B cell (primary cell): ENCODE measurements at regions not wholly inside any gene's neighbourhood (a gene's known extent, or its start where the extent isn't known, plus 50 kb on each side); places are given as distances from the start of the nearest gene placed in this dataset.
"Not testable (repeated sequence)": the region's sequence is repeated elsewhere in the genome, so short reads cannot be mapped to it uniquely, and the experiment has no call there.

Experiments
- ATAC-seq: fragments of 200-7000 bp; cut with Tn5 transposase; one replicate; pipeline ENCODE4 v1.10.0; 2021; ENCODE audit warnings: low read depth, mild to moderate bottlenecking, moderate number of reproducible peaks, moderate library complexity
- CTCF ChIA-PET: fragments of 350-600 bp; sonication (Branson Sonifier 250); formaldehyde crosslinking; loops from one replicate; lab custom pipeline; 2021; ENCODE audit warnings: antibody characterized with exemption, inconsistent platforms; lab: Charles Lee
- POLR2A ChIA-PET: fragments of 350-600 bp; sonication (Branson Sonifier 250); formaldehyde crosslinking; loops from one replicate; lab custom pipeline; 2021; ENCODE audit warnings: antibody characterized with exemption; lab: Charles Lee
- DNase-seq: peaks from one replicate; pipeline ENCODE4 v3.0.0; 2013
- H2AFZ ChIP-seq: 2 replicates; pipeline ENCODE4 v1.6.1; 2012; ENCODE audit warnings: mild to moderate bottlenecking, low read depth, low read length; ENCODE audit not compliant: insufficient read depth, poor library complexity, severe bottlenecking
- H3K27ac ChIP-seq, 2 donors: 1 replicate in 1 of 2; 2 replicates in 1 of 2; pipeline ENCODE4 v1.5.1; 2012 to 2013; ENCODE audit warnings: low read length in 2 of 2, mild to moderate bottlenecking in 2 of 2, moderate library complexity in 1 of 2
- H3K27me3 ChIP-seq, 4 experiments: fragments of 200-600 bp in 1 of 4; sonication (generic) in 1 of 4; replicated peaks in 1 of 4; 1 replicate in 2 of 4; 2 replicates in 2 of 4; pipeline versions ENCODE4 v1.6.1 to v1.7.0; 2013 to 2016; ENCODE audit warnings: low read length in 3 of 4, mild to moderate bottlenecking in 2 of 4, mixed read lengths in 1 of 4, moderate library complexity in 1 of 4; ENCODE audit not compliant: insufficient read depth in 4 of 4, control insufficient read depth in 3 of 4; ENCODE audit errors: control extremely low read depth in 1 of 4
- H3K36me3 ChIP-seq, 2 experiments: replicated peaks in 1 of 2; 1 replicate in 1 of 2; 2 replicates in 1 of 2; pipeline versions ENCODE4 v1.6.1 to v1.7.1; 2013; ENCODE audit warnings: low read length in 1 of 2; ENCODE audit not compliant: insufficient read depth in 2 of 2, control insufficient read depth in 1 of 2; ENCODE audit errors: control extremely low read depth in 1 of 2, extremely low read depth in 1 of 2
- H3K4me1 ChIP-seq, 2 donors: fragments of 200-600 bp in 1 of 2; sonication (generic) in 1 of 2; 1 replicate in 1 of 2; 2 replicates in 1 of 2; pipeline versions ENCODE4 v1.5.1 to v1.6.1; 2013 to 2017; ENCODE audit warnings: low read length in 2 of 2; ENCODE audit not compliant: control insufficient read depth in 2 of 2, insufficient read depth in 2 of 2
- H3K4me2 ChIP-seq: replicated peaks from 2 replicates; pipeline ENCODE3; 2012; ENCODE audit warnings: mild to moderate bottlenecking, low read depth, low read length; ENCODE audit not compliant: poor library complexity, severe bottlenecking
- H3K4me3 ChIP-seq, 5 experiments: fragments of 200-600 bp in 1 of 5; sonication (generic) in 1 of 5; 1 replicate in 3 of 5; 2 replicates in 2 of 5; pipeline versions ENCODE4 v1.5.1 to v1.7.0; 2011 to 2016; ENCODE audit warnings: low read length in 4 of 5, mild to moderate bottlenecking in 4 of 5, low read depth in 2 of 5, control low read depth in 1 of 5, moderate library complexity in 1 of 5; ENCODE audit not compliant: insufficient read depth in 1 of 5; ENCODE audit errors: control extremely low read depth in 1 of 5, extremely low read depth in 1 of 5
- H3K79me2 ChIP-seq: fragments of 200-600 bp; sonication (generic); one replicate; pipeline ENCODE4 v1.6.0; 2016; ENCODE audit warnings: low read length; ENCODE audit not compliant: control insufficient read depth, insufficient read depth
- H3K9ac ChIP-seq: fragments of 200-600 bp; sonication (generic); 2 replicates; pipeline ENCODE4 v1.6.1; 2017; ENCODE audit warnings: mild to moderate bottlenecking, low read length, moderate library complexity
- H3K9me3 ChIP-seq, 3 donors: one replicate each; pipeline versions ENCODE4 v1.6.1 to v1.7.1; 2013; ENCODE audit warnings: low read length in 2 of 3; ENCODE audit not compliant: control insufficient read depth in 2 of 3, insufficient read depth in 1 of 3; ENCODE audit errors: control extremely low read depth in 1 of 3
- H4K20me1 ChIP-seq: 2 replicates; pipeline ENCODE4 v1.6.0; 2012; ENCODE audit warnings: mild to moderate bottlenecking, low read length; ENCODE audit not compliant: insufficient read depth, control insufficient read depth, poor library complexity, severe bottlenecking
- H3K27ac Mint-ChIP-seq: one replicate; pipeline ENCODE4 v1.8.0; 2021; ENCODE audit warnings: mixed read lengths
- H3K27me3 Mint-ChIP-seq: one replicate; pipeline ENCODE4 v1.8.0; 2021; ENCODE audit warnings: mixed read lengths
- H3K4me1 Mint-ChIP-seq: one replicate; pipeline ENCODE4 v1.8.0; 2021; ENCODE audit warnings: mixed read lengths
- H3K4me3 Mint-ChIP-seq: one replicate; pipeline ENCODE4 v1.8.0; 2021; ENCODE audit warnings: mixed read lengths
- H3K9me3 Mint-ChIP-seq: one replicate; pipeline ENCODE4 v1.8.0; 2022; ENCODE audit warnings: mixed read lengths; ENCODE audit not compliant: insufficient read depth
- CTCF ChIP-seq: fragments of 200-600 bp; IDR thresholded peaks from one replicate; pipeline ENCODE4 v1.8.0; 2022; ENCODE audit warnings: antibody characterized with exemption, mild to moderate bottlenecking
- EZH2 ChIP-seq: IDR thresholded peaks from 2 replicates; pipeline ENCODE4 v1.6.1; 2012; ENCODE audit warnings: borderline replicate concordance, low read depth, mild to moderate bottlenecking, moderate library complexity, low read length; ENCODE audit not compliant: insufficient read depth, poor library complexity, severe bottlenecking
- WGBS: methylation state at CpG from one replicate; pipeline ENCODE4 v1.1.5; 2013; ENCODE audit warnings: missing lambda C conversion rate; ENCODE audit not compliant: insufficient coverage; 5-methylcytosine and 5-hydroxymethylcytosine counted together
- intact Hi-C: fragments of 100-400 bp; cut with micrococcal nuclease; formaldehyde crosslinking; loops from one replicate; pipeline ENCODE4 v1.10.0; 2022

DNA sequence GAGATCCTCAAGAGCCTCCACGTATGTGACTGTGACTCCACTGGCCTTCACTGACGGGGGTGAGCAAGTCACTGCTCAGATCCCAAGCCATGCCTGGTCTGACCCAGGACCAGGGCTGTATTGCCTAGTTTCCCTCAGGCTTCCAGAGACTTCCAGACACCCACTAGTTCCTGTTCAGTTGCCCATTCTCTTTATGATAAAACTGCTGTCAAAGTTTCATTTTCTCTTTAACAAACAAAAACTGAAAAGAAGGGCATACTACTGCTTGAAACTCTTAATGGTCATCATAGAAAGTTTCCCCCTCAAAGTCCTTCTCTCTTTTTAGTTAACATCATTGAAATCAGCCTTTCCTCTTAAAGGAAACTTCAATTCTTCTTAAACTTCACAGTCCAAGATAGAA, 105.7 kb upstream of the GHR start:
- TF ChIP-seq EZH2 (no peak), CTCF (no peak)
- Histone ChIP-seq H3K4me3 (no peak overlapping the region), H3K9me3 (peaks cover 0 to 16% (median 12%) of the 10 kb centered on the region in 3 donors), H2AFZ (no peak overlapping the region), H3K27ac (no peak overlapping the region), H3K27me3 (no peaks in the 10 kb centered on the region), H4K20me1 (no peaks in the 10 kb centered on the region), H3K79me2 (no peaks in the 10 kb centered on the region), H3K36me3 (no peaks in the 10 kb centered on the region), H3K4me1 (no peaks in the 10 kb centered on the region), H3K9ac (no peak overlapping the region), H3K4me2 (no peak overlapping the region)
- Mint-ChIP-seq H3K9me3 (peaks cover 9% of the 10 kb centered on the region), H3K27ac (no peak overlapping the region), H3K4me1 (no peaks in the 10 kb centered on the region), H3K4me3 (no peak overlapping the region), H3K27me3 (no peaks in the 10 kb centered on the region)
- intact Hi-C loops, result no loop called here
- POLR2A ChIA-PET, result no interaction called here
- DNase-seq (no peak), ATAC-seq (no peak)
- WGBS, result 79% methylated on average over 2 of the region's 2 CpGs
- CTCF ChIA-PET, result no interaction called here

- CTCF ChIA-PET, H3K9me3 Mint-ChIP-seq, DNase-seq, H3K4me1 Mint-ChIP-seq, H3K27ac ChIP-seq, H3K79me2 ChIP-seq, H4K20me1 ChIP-seq, H3K4me2 ChIP-seq, H3K4me3 ChIP-seq, H3K4me1 ChIP-seq, H3K9ac ChIP-seq, H2AFZ ChIP-seq, H3K27me3 ChIP-seq, H3K27me3 Mint-ChIP-seq, H3K4me3 Mint-ChIP-seq, ATAC-seq, H3K36me3 ChIP-seq, intact Hi-C loops, POLR2A ChIA-PET, H3K27ac Mint-ChIP-seq: not testable (repeated sequence)
- WGBS, result 92% methylated on average over 2 of the region's 5 CpGs
- H3K9me3 ChIP-seq, result peaks cover 0 to 16% (median 12%) of the 10 kb centered on the region in 3 donors
These were observed 103.7 kb upstream of the GHR start for GRCh38 chr5:42319546-42319945.
